Osteoblast (primary cell): ENCODE measurements at regions not wholly inside any gene's neighbourhood (a gene's known extent, or its start where the extent isn't known, plus 50 kb on each side); places are given as distances from the start of the nearest gene placed in this dataset.

Source experiments
- DNase-seq: peaks from one replicate; pipeline ENCODE4 v3.0.0; 2011; ENCODE audit warnings: low spot score, mixed read lengths; ENCODE audit not compliant: insufficient read length; ENCODE audit errors: missing footprints
- H2AFZ ChIP-seq: 2 replicates; pipeline ENCODE4 v1.6.0; 2011; ENCODE audit warnings: mild to moderate bottlenecking, low read length
- H3K27ac ChIP-seq: 2 replicates; pipeline ENCODE4 v1.5.1; 2011; ENCODE audit warnings: mild to moderate bottlenecking, low read depth, low read length, moderate library complexity
- H3K27me3 ChIP-seq: 2 replicates; pipeline ENCODE4 v1.6.0; 2012; ENCODE audit warnings: mild to moderate bottlenecking, control low read depth, inconsistent platforms, low read length, moderate library complexity; ENCODE audit not compliant: insufficient read depth
- H3K36me3 ChIP-seq: 2 replicates; pipeline ENCODE4 v1.5.1; 2011; ENCODE audit warnings: mild to moderate bottlenecking, low read length, control low read depth, moderate library complexity; ENCODE audit not compliant: insufficient read depth
- H3K4me1 ChIP-seq: 2 replicates; pipeline ENCODE4 v1.5.1; 2011; ENCODE audit warnings: mild to moderate bottlenecking, low read length, control low read depth, moderate library complexity; ENCODE audit not compliant: insufficient read depth
- H3K4me2 ChIP-seq: 2 replicates; pipeline ENCODE4 v1.6.0; 2011; ENCODE audit warnings: mild to moderate bottlenecking, low read length; ENCODE audit not compliant: insufficient read depth
- H3K4me3 ChIP-seq: fragments of 200-600 bp; sonication (generic); 3 replicates; pipeline ENCODE4 v1.5.1; 2012; ENCODE audit warnings: mild to moderate bottlenecking, low read length, inconsistent platforms; ENCODE audit not compliant: insufficient read depth
- H3K79me2 ChIP-seq: 2 replicates; pipeline ENCODE4 v1.6.0; 2012; ENCODE audit warnings: mild to moderate bottlenecking, low read length, control low read depth, inconsistent platforms; ENCODE audit not compliant: insufficient read depth
- H3K9me3 ChIP-seq: 2 replicates; pipeline ENCODE4 v1.5.1; 2011; ENCODE audit warnings: low read depth, low read length, control low read depth
- H4K20me1 ChIP-seq: 2 replicates; pipeline ENCODE4 v1.6.0; 2012; ENCODE audit warnings: mild to moderate bottlenecking, low read length, control low read depth; ENCODE audit not compliant: insufficient read depth
- CTCF ChIP-seq: IDR thresholded peaks from 2 replicates; pipeline ENCODE4 v1.5.1; 2011; ENCODE audit warnings: mild to moderate bottlenecking, low read depth, low read length, moderate library complexity; ENCODE audit errors: extremely low read depth

GRCh38 chrX:5113128-5113527, 1115.5 kb downstream of the NLGN4X start:
- Histone ChIP-seq H4K20me1 (no peaks in the 10 kb centered on the region), H2AFZ (no peak overlapping the region), H3K27me3 (no peaks in the 10 kb centered on the region), H3K36me3 (no peaks in the 10 kb centered on the region), H3K4me1 (no peaks in the 10 kb centered on the region), H3K4me2 (no peak overlapping the region), H3K27ac (no peak overlapping the region), H3K4me3 (no peak overlapping the region), H3K79me2 (no peaks in the 10 kb centered on the region), H3K9me3 (no peaks in the 10 kb centered on the region)
- DNase-seq, result no peak
- no peak for TF ChIP-seq CTCF

- Histone ChIP-seq H3K4me1 (no peaks in the 10 kb centered on the region), H3K79me2 (no peaks in the 10 kb centered on the region), H3K27ac (no peak overlapping the region), H3K36me3 (no peaks in the 10 kb centered on the region), H2AFZ (no peak overlapping the region), H3K4me3 (no peak overlapping the region), H4K20me1 (no peaks in the 10 kb centered on the region), H3K4me2 (no peak overlapping the region), H3K9me3 (peaks cover 4% of the 10 kb centered on the region), H3K27me3 (no peaks in the 10 kb centered on the region)
- no peak for DNase-seq
- no peak for TF ChIP-seq CTCF
Observed at GRCh38 chrX:5100004-5100403, 1128.7 kb downstream of the NLGN4X start.

GRCh38 chrX:5086388-5086787, 1142.3 kb downstream of the NLGN4X start:
- H3K4me1 ChIP-seq, result no peaks in the 10 kb centered on the region
- TF ChIP-seq CTCF, result no peak
- H3K79me2 ChIP-seq, result no peaks in the 10 kb centered on the region
- no peak for DNase-seq
- H3K27ac ChIP-seq, result no peak overlapping the region
- H3K9me3 ChIP-seq, result peaks cover 2% of the 10 kb centered on the region
- no peaks in the 10 kb centered on the region for H3K36me3 ChIP-seq
- no peaks in the 10 kb centered on the region for H3K27me3 ChIP-seq
- no peak overlapping the region for H3K4me3 ChIP-seq
- H3K4me2 ChIP-seq, result no peak overlapping the region
- no peak overlapping the region for H2AFZ ChIP-seq
- no peaks in the 10 kb centered on the region for H4K20me1 ChIP-seq

- H3K79me2 ChIP-seq, result no peaks in the 10 kb centered on the region
- H3K4me1 ChIP-seq, result no peaks in the 10 kb centered on the region
- peaks cover 2% of the 10 kb centered on the region for H3K9me3 ChIP-seq
- DNase-seq, result no peak
- no peak overlapping the region for H2AFZ ChIP-seq
- H3K27ac ChIP-seq, result no peak overlapping the region
- no peak overlapping the region for H3K4me2 ChIP-seq
- TF ChIP-seq CTCF, result no peak
- no peaks in the 10 kb centered on the region for H3K36me3 ChIP-seq
- no peaks in the 10 kb centered on the region for H4K20me1 ChIP-seq
- no peaks in the 10 kb centered on the region for H3K27me3 ChIP-seq
- no peak overlapping the region for H3K4me3 ChIP-seq
Observed at GRCh38 chrX:5084279-5084678, 1144.4 kb downstream of the NLGN4X start.
